GM19372 (cell line): ENCODE measurements at regions not wholly inside any gene's neighbourhood (a gene's known extent, or its start where the extent isn't known, plus 50 kb on each side); places are given as distances from the start of the nearest gene placed in this dataset.

Source experiments
- ATAC-seq: cut with Tn5 transposase; IDR thresholded peaks from one replicate; pipeline ENCODE4 v1.9.1; 2021; ENCODE audit warnings: mild to moderate bottlenecking, low read depth, moderate library complexity; ENCODE audit not compliant: unreplicated experiment

- ATAC-seq: no peak
These were observed 696.2 kb upstream of the WWC1 start for GRCh38 chr5:167595196-167595595.

GRCh38 chr5:167598166-167598565, 693.3 kb upstream of the WWC1 start:
- ATAC-seq: no peak

- ATAC-seq: no peak
These were observed 689.4 kb upstream of the WWC1 start for GRCh38 chr5:167602067-167602466.

GRCh38 chr5:167603135-167603534, 688.3 kb upstream of the WWC1 start:
- no peak for ATAC-seq

- no peak for ATAC-seq
These were observed 682.8 kb upstream of the WWC1 start for GRCh38 chr5:167608390-167609272.

GRCh38 chr5:167614294-167615021, 677.0 kb upstream of the WWC1 start:
- ATAC-seq: no peak

- no peak for ATAC-seq
These were observed 675.2 kb upstream of the WWC1 start for GRCh38 chr5:167616043-167616890.

- no peak for ATAC-seq
These were observed 668.1 kb upstream of the WWC1 start for GRCh38 chr5:167623354-167623753.

- no peak for ATAC-seq
These were observed 667.4 kb upstream of the WWC1 start for GRCh38 chr5:167624053-167624452.

GRCh38 chr5:167626341-167627123, 664.9 kb upstream of the WWC1 start:
- no peak for ATAC-seq

- no peak for ATAC-seq
These were observed 661.8 kb upstream of the WWC1 start for GRCh38 chr5:167629634-167630033.

- no peak for ATAC-seq
These were observed 660.3 kb upstream of the WWC1 start for GRCh38 chr5:167631191-167631590.

- ATAC-seq: no peak
These were observed 658.3 kb upstream of the WWC1 start for GRCh38 chr5:167633114-167633513.

- ATAC-seq: no peak
These were observed 657.5 kb upstream of the WWC1 start for GRCh38 chr5:167633931-167634341.

- ATAC-seq: no peak
These were observed 657.0 kb upstream of the WWC1 start for GRCh38 chr5:167634432-167634831.

GRCh38 chr5:167638816-167639215, 652.6 kb upstream of the WWC1 start:
- no peak for ATAC-seq

- ATAC-seq: no peak
These were observed 652.2 kb upstream of the WWC1 start for GRCh38 chr5:167639273-167639672.

GRCh38 chr5:167639766-167640165, 651.7 kb upstream of the WWC1 start:
- ATAC-seq: no peak

GRCh38 chr5:167642181-167642580, 649.3 kb upstream of the WWC1 start:
- no peak for ATAC-seq
